ENCODE measurements at regions not wholly inside any gene's neighbourhood (a gene's known extent, or its start where the extent isn't known, plus 50 kb on each side); places are given as distances from the start of the nearest gene placed in this dataset.

- intact Hi-C loops (cut with DNase I): no loop called here
- no peak overlapping the region for H3K4me3 ChIP-seq
- H3K36me3 ChIP-seq: no peaks in the 10 kb centered on the region
- no peak for DNase-seq
- H3K27ac ChIP-seq: no peak overlapping the region
- 49% methylated on average over 2 of the region's 2 CpGs for WGBS (ENCODE audit: insufficient coverage, low coverage, low lambda C conversion rate, missing lambda C conversion rate)
- H3K27me3 ChIP-seq: no peaks in the 10 kb centered on the region
- no peak for ATAC-seq
- no peak for TF ChIP-seq CTCF (IDR thresholded peaks at IDR 0.05)
- no peaks in the 10 kb centered on the region for H3K9me3 ChIP-seq
- no peaks in the 10 kb centered on the region for H3K4me1 ChIP-seq
Measured at GRCh38 chr14:81759541-81759940, 225.9 kb upstream of the SEL1L start.

GRCh38 chr14:81765651-81766275, 232.1 kb upstream of the SEL1L start:
- DNase-seq (no peak), ATAC-seq (no peak)
- H3K27me3 ChIP-seq: no peaks in the 10 kb centered on the region
- no peak overlapping the region for H3K4me3 ChIP-seq
- H3K9me3 ChIP-seq: no peaks in the 10 kb centered on the region
- 53% methylated on average over 3 of the region's 3 CpGs for WGBS (ENCODE audit: insufficient coverage, low coverage, low lambda C conversion rate, missing lambda C conversion rate)
- no peaks in the 10 kb centered on the region for H3K4me1 ChIP-seq
- intact Hi-C loops (cut with DNase I): no loop called here
- no peak for TF ChIP-seq POLR2A (IDR thresholded peaks at IDR 0.05)
- TF ChIP-seq CTCF (IDR thresholded peaks at IDR 0.05): no peak
- H3K27ac ChIP-seq: no peak overlapping the region
- H3K36me3 ChIP-seq: no peaks in the 10 kb centered on the region

- ATAC-seq: no peak
- 57% methylated on average over 4 of the region's 4 CpGs for WGBS (ENCODE audit: insufficient coverage, low coverage, low lambda C conversion rate, missing lambda C conversion rate)
Measured at GRCh38 chr14:81766321-81766915, 232.8 kb upstream of the SEL1L start.

GRCh38 chr14:81767266-81767995, 233.8 kb upstream of the SEL1L start:
- H3K4me1 ChIP-seq: no peaks in the 10 kb centered on the region
- H3K36me3 ChIP-seq: no peaks in the 10 kb centered on the region
- no peaks in the 10 kb centered on the region for H3K9me3 ChIP-seq
- no peak for DNase-seq
- H3K4me3 ChIP-seq: no peak overlapping the region
- no peak for ATAC-seq
- WGBS (ENCODE audit: insufficient coverage, low coverage, low lambda C conversion rate, missing lambda C conversion rate): 49% methylated on average over 2 of the region's 2 CpGs
- TF ChIP-seq POLR2A (IDR thresholded peaks at IDR 0.05): no peak
- intact Hi-C loops (cut with DNase I): no loop called here
- no peak overlapping the region for H3K27ac ChIP-seq
- no peaks in the 10 kb centered on the region for H3K27me3 ChIP-seq

More at GRCh38 chr14:81766321-81766915, 232.8 kb upstream of the SEL1L start:
- TF ChIP-seq CTCF (IDR thresholded peaks at IDR 0.05) (no peak), POLR2A (IDR thresholded peaks at IDR 0.05) (no peak)
- Histone ChIP-seq H3K9me3 (no peaks in the 10 kb centered on the region), H3K27ac (no peak overlapping the region), H3K36me3 (no peaks in the 10 kb centered on the region), H3K27me3 (no peaks in the 10 kb centered on the region), H3K4me3 (no peak overlapping the region), H3K4me1 (no peaks in the 10 kb centered on the region)
- no peak for DNase-seq
- intact Hi-C loops (cut with DNase I): no loop called here

GRCh38 chr14:81771651-81772275, 238.1 kb upstream of the SEL1L start:
- Histone ChIP-seq H3K4me1 (no peaks in the 10 kb centered on the region), H3K9me3 (no peaks in the 10 kb centered on the region), H3K36me3 (no peaks in the 10 kb centered on the region), H3K4me3 (no peak overlapping the region), H3K27ac (no peak overlapping the region), H3K27me3 (no peaks in the 10 kb centered on the region)
- ATAC-seq: no peak
- no peak for TF ChIP-seq POLR2A (IDR thresholded peaks at IDR 0.05)
- TF ChIP-seq CTCF (IDR thresholded peaks at IDR 0.05): no peak
- intact Hi-C loops (cut with DNase I): no loop called here
- no peak for DNase-seq
